Large intestine (tissue), 3 donors: ENCODE measurements at regions not wholly inside any gene's neighbourhood (a gene's known extent, or its start where the extent isn't known, plus 50 kb on each side); places are given as distances from the start of the nearest gene placed in this dataset.
A peak's percentile ranks its signal among the peaks of the same experiment; 100 is the strongest.

Experiments used
- DNase-seq, 2 donors: peaks; one replicate each; pipeline versions ENCODE4 v3.0.0 to v3.0.0-alpha.2; 2013
- H3K27ac ChIP-seq: one replicate; pipeline ENCODE4 v1.5.1; 2013; ENCODE audit warnings: low read length
- H3K27me3 ChIP-seq: 2 replicates; pipeline ENCODE4 v1.6.1; 2013; ENCODE audit warnings: low read length; ENCODE audit not compliant: control insufficient read depth, insufficient read depth
- H3K36me3 ChIP-seq: 2 replicates; pipeline ENCODE4 v1.6.1; 2013; ENCODE audit warnings: low read length; ENCODE audit not compliant: control insufficient read depth, insufficient read depth
- H3K4me1 ChIP-seq: one replicate; pipeline ENCODE4 v1.6.1; 2013; ENCODE audit warnings: low read length; ENCODE audit not compliant: control insufficient read depth, insufficient read depth
- H3K4me3 ChIP-seq: one replicate; pipeline ENCODE4 v1.5.1; 2013; ENCODE audit warnings: low read length
- H3K9me3 ChIP-seq: one replicate; pipeline ENCODE4 v1.6.1; 2013; ENCODE audit warnings: mild to moderate bottlenecking, low read depth, low read length, moderate library complexity; ENCODE audit not compliant: control insufficient read depth
- WGBS: methylation state at CpG from one replicate; pipeline ENCODE4 v1.1.5; 2013; ENCODE audit warnings: low lambda C conversion rate; ENCODE audit not compliant: insufficient coverage; 5-methylcytosine and 5-hydroxymethylcytosine counted together

DNA sequence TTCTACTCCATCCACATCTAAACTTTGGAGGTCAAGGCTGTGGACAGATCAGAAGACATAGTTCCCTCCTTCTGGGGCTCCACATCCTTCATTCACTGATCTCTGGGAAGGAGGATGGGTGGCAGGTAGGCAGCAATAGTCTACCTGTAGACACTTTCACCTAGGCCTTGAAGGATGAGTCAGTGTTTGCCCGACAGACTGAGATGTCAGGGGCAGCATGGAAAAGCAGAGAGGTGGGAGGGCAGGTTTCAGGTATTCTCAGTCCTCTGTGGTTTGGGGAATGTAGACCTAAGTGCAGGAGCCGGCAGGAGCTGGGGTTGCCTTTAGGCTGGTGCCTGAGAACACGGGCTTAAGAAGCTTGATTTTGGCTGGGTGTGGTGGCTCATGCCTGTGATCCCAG is 171.9 kb upstream of the ZNF267 start:
- DNase-seq: no peak
- WGBS: no CpG with 5 or more reads among the region's 3 CpGs
- Histone ChIP-seq H3K27me3 (no peaks in the 10 kb centered on the region), H3K4me1 (no peaks in the 10 kb centered on the region), H3K36me3 (peaks cover 44% of the 10 kb centered on the region), H3K4me3 (peak overlapping the region; percentile 13), H3K9me3 (no peaks in the 10 kb centered on the region), H3K27ac (no peak overlapping the region)

DNA sequence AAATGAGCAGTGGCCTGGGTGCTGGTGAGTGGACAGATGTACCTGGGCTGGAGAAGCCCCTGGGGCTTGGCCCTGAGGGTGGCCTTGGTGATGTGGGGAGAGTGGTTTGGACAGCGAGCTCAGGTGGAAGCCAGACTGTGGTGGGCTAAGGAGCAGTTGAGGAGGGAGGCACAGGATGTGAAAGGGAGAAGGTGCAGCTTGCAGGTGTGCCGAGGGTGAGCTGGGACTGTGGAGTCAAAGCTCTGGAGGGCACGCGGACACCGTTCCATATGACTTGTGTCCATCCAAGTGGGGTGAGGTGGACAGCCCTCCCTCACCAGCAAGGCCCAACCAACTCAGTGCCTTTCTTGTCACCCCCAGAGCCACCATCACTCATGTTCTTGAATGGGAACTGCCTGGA is 170.8 kb upstream of the ZNF267 start:
- H3K27ac ChIP-seq: no peak overlapping the region
- DNase-seq: no peak
- H3K4me3 ChIP-seq: no peak overlapping the region
- WGBS: no CpG with 5 or more reads among the region's 5 CpGs
- no peaks in the 10 kb centered on the region for H3K4me1 ChIP-seq
- no peaks in the 10 kb centered on the region for H3K9me3 ChIP-seq
- no peaks in the 10 kb centered on the region for H3K27me3 ChIP-seq
- H3K36me3 ChIP-seq: peaks cover 54% of the 10 kb centered on the region

DNA sequence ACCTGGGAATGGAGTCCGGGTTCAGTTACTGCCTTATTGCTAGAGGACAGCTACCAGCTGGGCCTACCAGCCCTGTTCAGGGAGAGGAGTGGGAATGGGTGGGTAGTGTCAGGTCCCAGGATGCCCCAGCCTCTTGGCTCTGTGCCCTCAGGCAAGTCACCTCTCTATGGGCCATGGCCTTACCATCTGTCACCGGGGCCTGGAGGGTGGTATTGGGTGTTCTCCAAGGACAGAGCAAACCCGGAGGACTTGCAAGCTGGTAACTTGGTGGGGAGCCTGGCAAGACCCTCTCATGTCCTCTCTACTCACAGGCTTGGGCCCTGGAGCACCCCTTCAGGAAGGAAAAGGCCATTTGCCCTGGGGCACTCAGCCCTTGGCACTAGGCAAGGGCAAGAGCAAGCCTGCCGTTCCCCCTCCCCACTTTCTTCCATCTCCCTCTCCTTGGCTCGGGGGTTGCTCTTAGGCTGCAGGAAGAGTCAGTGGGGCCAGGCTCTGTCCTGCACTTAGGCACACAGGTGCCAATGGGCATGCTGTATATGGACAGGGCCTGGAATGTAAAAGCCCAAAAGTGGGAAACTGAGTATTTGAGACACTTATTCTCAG is 170.0 kb upstream of the ZNF267 start:
- no CpG with 5 or more reads among the region's 5 CpGs for WGBS
- peaks cover 63% of the 10 kb centered on the region for H3K36me3 ChIP-seq

GRCh38 chr16:31704138-31704537 is 169.5 kb upstream of the ZNF267 start:
- no CpG with 5 or more reads among the region's 9 CpGs for WGBS
- Histone ChIP-seq H3K4me1 (no peaks in the 10 kb centered on the region), H3K4me3 (no peak overlapping the region), H3K27ac (no peak overlapping the region), H3K27me3 (no peaks in the 10 kb centered on the region), H3K36me3 (peaks cover 66% of the 10 kb centered on the region), H3K9me3 (no peaks in the 10 kb centered on the region)
- DNase-seq: no peak

More for the DNA sequence above, 170.0 kb upstream of the ZNF267 start:
- DNase-seq: no peak
- no peaks in the 10 kb centered on the region for H3K4me1 ChIP-seq
- no peaks in the 10 kb centered on the region for H3K27me3 ChIP-seq
- no peak overlapping the region for H3K27ac ChIP-seq
- no peaks in the 10 kb centered on the region for H3K9me3 ChIP-seq
- H3K4me3 ChIP-seq: no peak overlapping the region

DNA sequence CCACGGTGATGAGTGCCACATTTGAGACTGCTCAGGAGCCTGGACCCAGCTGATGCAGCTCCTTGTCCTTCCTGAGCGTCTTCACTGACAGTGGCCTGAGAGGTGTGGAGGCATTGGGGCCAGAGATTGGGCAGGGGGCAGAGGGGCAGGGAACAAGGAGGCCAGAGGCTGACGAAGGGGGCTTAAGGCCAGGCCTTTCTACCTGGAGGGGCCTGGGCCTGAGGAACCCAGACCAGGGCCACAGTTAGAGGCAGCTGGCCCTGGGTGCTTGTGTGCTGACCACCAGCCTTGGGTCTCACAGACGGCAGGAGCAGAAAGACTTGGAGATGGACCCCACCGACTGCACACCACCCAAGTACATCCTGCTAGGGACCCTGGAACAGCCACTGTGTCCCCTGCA is 168.2 kb upstream of the ZNF267 start:
- Histone ChIP-seq H3K9me3 (no peaks in the 10 kb centered on the region), H3K4me3 (no peak overlapping the region), H3K36me3 (peaks cover 73% of the 10 kb centered on the region), H3K27ac (no peak overlapping the region), H3K27me3 (no peaks in the 10 kb centered on the region), H3K4me1 (no peaks in the 10 kb centered on the region)
- no peak for DNase-seq
- WGBS: no CpG with 5 or more reads among the region's 5 CpGs

DNA sequence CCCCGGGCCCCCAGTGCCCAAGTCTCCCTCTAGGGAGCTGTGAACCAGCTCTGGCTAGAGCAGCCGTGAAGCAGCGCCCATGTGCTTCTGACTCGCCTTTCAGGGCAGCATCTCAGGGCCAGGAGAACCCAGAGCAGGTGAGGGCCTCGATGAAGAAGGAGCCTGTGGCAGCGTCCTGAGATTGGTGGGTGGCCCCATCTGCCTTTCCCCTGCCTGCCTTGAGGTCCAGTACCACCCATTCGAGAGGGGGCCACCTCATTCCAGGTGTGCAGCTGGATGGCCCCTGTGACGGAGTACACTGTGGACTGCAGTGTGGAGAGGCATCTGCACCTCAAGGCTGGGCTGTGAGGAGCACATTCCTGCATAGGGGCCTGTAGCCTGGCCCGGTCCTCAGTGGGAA is 167.3 kb upstream of the ZNF267 start:
- Histone ChIP-seq H3K4me1 (no peaks in the 10 kb centered on the region), H3K36me3 (peaks cover 73% of the 10 kb centered on the region), H3K9me3 (no peaks in the 10 kb centered on the region), H3K4me3 (no peak overlapping the region), H3K27me3 (no peaks in the 10 kb centered on the region), H3K27ac (no peak overlapping the region)
- no CpG with 5 or more reads among the region's 9 CpGs for WGBS
- no peak for DNase-seq

DNA sequence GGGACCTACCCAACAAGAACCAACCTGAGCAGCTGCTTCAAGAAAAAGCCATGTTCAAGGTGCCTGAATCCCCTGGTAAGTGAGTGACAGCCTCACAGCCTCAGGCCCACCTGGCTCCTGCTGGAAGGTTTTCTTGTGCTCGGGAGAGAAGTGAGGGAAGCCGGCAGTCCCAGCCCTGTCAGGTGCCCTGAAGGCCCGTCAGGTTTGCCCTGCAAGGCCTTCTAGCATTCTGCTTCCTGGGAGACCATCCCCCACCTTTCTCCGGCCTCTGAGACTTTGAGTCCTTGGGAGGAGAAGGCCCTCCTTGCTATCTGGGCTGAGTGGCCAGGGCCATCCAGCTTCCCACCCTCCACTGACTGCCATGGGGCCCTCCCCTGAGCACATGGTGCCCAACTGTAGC is 166.7 kb upstream of the ZNF267 start:
- Histone ChIP-seq H3K9me3 (no peaks in the 10 kb centered on the region), H3K4me3 (no peak overlapping the region), H3K27ac (no peak overlapping the region), H3K36me3 (peaks cover 73% of the 10 kb centered on the region), H3K4me1 (no peaks in the 10 kb centered on the region), H3K27me3 (no peaks in the 10 kb centered on the region)
- WGBS: no CpG with 5 or more reads among the region's 4 CpGs
- DNase-seq: no peak

GRCh38 chr16:31707743-31708335 is 165.8 kb upstream of the ZNF267 start:
- DNase-seq: no peak
- no peak overlapping the region for H3K4me3 ChIP-seq
- no CpG with 5 or more reads among the region's 10 CpGs for WGBS
- H3K4me1 ChIP-seq: no peaks in the 10 kb centered on the region
- no peaks in the 10 kb centered on the region for H3K27me3 ChIP-seq
- H3K27ac ChIP-seq: no peak overlapping the region
- peaks cover 68% of the 10 kb centered on the region for H3K36me3 ChIP-seq
- H3K9me3 ChIP-seq: no peaks in the 10 kb centered on the region

DNA sequence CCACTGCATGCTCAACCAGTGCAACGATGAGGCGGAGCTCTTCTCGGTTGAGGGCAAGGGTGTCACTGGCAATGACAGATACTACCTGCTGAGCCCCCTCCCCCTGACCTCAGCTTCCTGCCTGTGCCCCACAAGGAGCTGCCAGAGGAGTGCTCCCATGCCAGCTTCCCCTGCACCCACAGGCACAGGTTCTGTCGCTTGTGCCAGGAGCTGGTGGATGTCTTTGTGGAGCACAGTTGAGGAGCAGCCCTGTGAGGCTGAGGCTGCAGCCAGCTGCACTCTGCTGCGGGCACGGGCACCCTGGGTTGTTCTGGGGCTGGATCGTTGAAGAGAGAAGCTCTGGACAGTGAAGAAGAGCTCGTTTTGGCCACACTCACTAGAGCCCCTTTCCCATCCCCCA is 165.3 kb upstream of the ZNF267 start:
- no peak overlapping the region for H3K27ac ChIP-seq
- H3K9me3 ChIP-seq: no peaks in the 10 kb centered on the region
- H3K27me3 ChIP-seq: no peaks in the 10 kb centered on the region
- no peaks in the 10 kb centered on the region for H3K4me1 ChIP-seq
- no peak overlapping the region for H3K4me3 ChIP-seq
- no CpG with 5 or more reads among the region's 8 CpGs for WGBS
- H3K36me3 ChIP-seq: peaks cover 63% of the 10 kb centered on the region
- DNase-seq: no peak

GRCh38 chr16:31709181-31709580 is 164.4 kb upstream of the ZNF267 start:
- Histone ChIP-seq H3K27me3 (no peaks in the 10 kb centered on the region), H3K27ac (no peak overlapping the region), H3K36me3 (peaks cover 54% of the 10 kb centered on the region), H3K4me1 (peaks cover 1% of the 10 kb centered on the region), H3K4me3 (no peak overlapping the region), H3K9me3 (no peaks in the 10 kb centered on the region)
- WGBS: no CpG with 5 or more reads among the region's 9 CpGs
- no peak for DNase-seq

- Histone ChIP-seq H3K4me1 (peaks cover 8% of the 10 kb centered on the region), H3K27me3 (no peaks in the 10 kb centered on the region), H3K27ac (no peak overlapping the region), H3K9me3 (no peaks in the 10 kb centered on the region), H3K4me3 (no peak overlapping the region), H3K36me3 (peaks cover 45% of the 10 kb centered on the region)
- no peak for DNase-seq
- WGBS: no CpG with 5 or more reads among the region's 10 CpGs
These were observed 163.5 kb upstream of the ZNF267 start for GRCh38 chr16:31710134-31710533.
